Stomach smooth muscle (tissue), 2 donors: ENCODE measurements at regions not wholly inside any gene's neighbourhood (a gene's known extent, or its start where the extent isn't known, plus 50 kb on each side); places are given as distances from the start of the nearest gene placed in this dataset.

Experiments used
- H3K27ac ChIP-seq: one replicate; pipeline ENCODE4 v1.7.0; 2013; ENCODE audit warnings: mild to moderate bottlenecking, low read length, inconsistent platforms
- H3K27me3 ChIP-seq, 2 donors: one replicate each; pipeline ENCODE4 v1.7.0; 2013; ENCODE audit warnings: low read length in 2 of 2; ENCODE audit not compliant: insufficient read depth in 2 of 2, control insufficient read depth in 1 of 2
- H3K36me3 ChIP-seq, 2 donors: one replicate each; pipeline ENCODE4 v1.7.0; 2013; ENCODE audit warnings: low read length in 2 of 2; ENCODE audit not compliant: control insufficient read depth in 2 of 2, insufficient read depth in 2 of 2
- H3K4me1 ChIP-seq: one replicate; pipeline ENCODE4 v1.7.0; 2013; ENCODE audit warnings: low read length; ENCODE audit not compliant: control insufficient read depth, insufficient read depth
- H3K4me3 ChIP-seq, 2 donors: one replicate each; pipeline ENCODE4 v1.7.0; 2013; ENCODE audit warnings: low read length in 2 of 2
- H3K9ac ChIP-seq, 2 donors: one replicate each; pipeline ENCODE4 v1.7.0; 2013; ENCODE audit warnings: low read length in 2 of 2, mild to moderate bottlenecking in 1 of 2
- H3K9me3 ChIP-seq, 2 donors: one replicate each; pipeline ENCODE4 v1.7.0; 2013; ENCODE audit warnings: low read length in 2 of 2; ENCODE audit not compliant: control insufficient read depth in 2 of 2
- donor health status: healthy.
- donor health status: Pancreatic carcinoma.

DNA sequence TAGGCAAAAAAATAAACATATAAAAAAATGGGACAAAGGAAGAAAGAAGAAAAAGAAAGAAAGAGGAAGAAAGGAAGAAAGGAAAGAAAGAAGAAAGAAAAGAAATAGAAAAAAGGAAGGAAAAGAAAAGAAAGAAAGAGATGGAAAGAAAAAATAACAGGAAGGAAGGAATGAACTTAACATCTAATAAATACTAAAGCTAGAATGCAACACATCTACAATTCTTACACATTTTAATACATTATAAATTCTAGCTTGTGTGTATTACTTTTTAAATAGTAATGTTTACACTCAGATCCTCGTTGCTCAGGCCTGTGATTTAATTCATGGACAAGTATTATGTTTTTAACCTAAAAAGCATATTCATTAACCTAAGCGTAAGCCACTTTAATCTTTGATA is 703.0 kb upstream of the KIF2B start:
- no peaks in the 10 kb centered on the region for H3K36me3 ChIP-seq
- no peaks in the 10 kb centered on the region for H3K27me3 ChIP-seq
- no peak overlapping the region for H3K9ac ChIP-seq
- peaks cover 0 to 3% of the 10 kb centered on the region in 2 donors for H3K9me3 ChIP-seq
- H3K4me1 ChIP-seq: no peaks in the 10 kb centered on the region
- H3K4me3 ChIP-seq: no peak overlapping the region
- no peak overlapping the region for H3K27ac ChIP-seq

- no peak overlapping the region for H3K9ac ChIP-seq
- no peak overlapping the region for H3K27ac ChIP-seq
- no peaks in the 10 kb centered on the region for H3K27me3 ChIP-seq
- H3K4me1 ChIP-seq: no peaks in the 10 kb centered on the region
- no peaks in the 10 kb centered on the region for H3K36me3 ChIP-seq
- peaks cover 0 to 3% of the 10 kb centered on the region in 2 donors for H3K9me3 ChIP-seq
- H3K4me3 ChIP-seq: no peak overlapping the region
Observed at GRCh38 chr17:53118948-53119347, 703.8 kb upstream of the KIF2B start.

DNA sequence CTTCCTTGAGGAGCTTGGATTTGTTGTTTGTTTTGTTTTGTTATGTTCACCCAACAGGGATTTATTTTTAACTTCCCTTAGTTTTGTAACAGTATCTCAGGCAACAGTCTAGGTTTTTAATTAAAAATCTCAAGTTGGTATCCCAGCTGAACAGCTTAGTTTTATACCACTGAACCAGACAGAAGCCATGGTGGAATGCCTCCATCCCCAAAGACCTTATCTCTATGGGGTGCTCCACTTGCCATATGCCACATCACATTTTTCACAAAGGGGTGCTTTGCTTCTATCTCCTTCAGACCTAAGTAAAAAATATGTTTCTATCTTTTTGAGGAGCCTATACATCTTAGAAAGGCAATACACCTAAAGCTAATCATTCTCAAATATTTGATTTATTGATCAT is 715.8 kb upstream of the KIF2B start:
- no peaks in the 10 kb centered on the region for H3K36me3 ChIP-seq
- no peak overlapping the region for H3K9ac ChIP-seq
- H3K9me3 ChIP-seq: no peaks in the 10 kb centered on the region
- H3K27ac ChIP-seq: no peak overlapping the region
- H3K4me3 ChIP-seq: no peak overlapping the region
- no peaks in the 10 kb centered on the region for H3K27me3 ChIP-seq
- H3K4me1 ChIP-seq: no peaks in the 10 kb centered on the region

DNA sequence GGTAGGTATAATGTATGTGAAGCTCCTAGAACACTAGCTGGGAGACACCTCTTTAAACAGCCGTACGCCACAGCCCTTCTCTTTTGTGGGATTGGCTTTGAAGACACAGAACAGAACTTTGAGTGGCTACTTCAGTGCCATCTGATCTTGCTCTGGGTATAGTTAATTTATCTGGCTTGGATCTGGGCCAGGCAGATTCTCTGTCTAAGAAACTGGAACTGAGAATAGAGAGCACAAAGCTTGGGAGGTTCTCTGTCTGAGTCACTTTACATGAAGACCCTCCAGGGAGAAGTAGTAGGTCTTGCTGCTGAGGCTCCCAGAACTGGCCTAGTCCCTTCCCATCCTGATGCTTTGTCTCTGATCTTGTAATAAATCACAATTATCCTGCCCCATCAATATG is 721.0 kb upstream of the KIF2B start:
- H3K27me3 ChIP-seq: no peaks in the 10 kb centered on the region
- no peak overlapping the region for H3K4me3 ChIP-seq
- no peaks in the 10 kb centered on the region for H3K9me3 ChIP-seq
- H3K36me3 ChIP-seq: no peaks in the 10 kb centered on the region
- no peaks in the 10 kb centered on the region for H3K4me1 ChIP-seq
- no peak overlapping the region for H3K9ac ChIP-seq
- no peak overlapping the region for H3K27ac ChIP-seq

GRCh38 chr17:53100126-53100525 is 722.6 kb upstream of the KIF2B start:
- no peaks in the 10 kb centered on the region for H3K36me3 ChIP-seq
- no peaks in the 10 kb centered on the region for H3K9me3 ChIP-seq
- H3K27me3 ChIP-seq: no peaks in the 10 kb centered on the region
- H3K9ac ChIP-seq: no peak overlapping the region
- H3K4me1 ChIP-seq: no peaks in the 10 kb centered on the region
- no peak overlapping the region for H3K27ac ChIP-seq
- H3K4me3 ChIP-seq: no peak overlapping the region

DNA sequence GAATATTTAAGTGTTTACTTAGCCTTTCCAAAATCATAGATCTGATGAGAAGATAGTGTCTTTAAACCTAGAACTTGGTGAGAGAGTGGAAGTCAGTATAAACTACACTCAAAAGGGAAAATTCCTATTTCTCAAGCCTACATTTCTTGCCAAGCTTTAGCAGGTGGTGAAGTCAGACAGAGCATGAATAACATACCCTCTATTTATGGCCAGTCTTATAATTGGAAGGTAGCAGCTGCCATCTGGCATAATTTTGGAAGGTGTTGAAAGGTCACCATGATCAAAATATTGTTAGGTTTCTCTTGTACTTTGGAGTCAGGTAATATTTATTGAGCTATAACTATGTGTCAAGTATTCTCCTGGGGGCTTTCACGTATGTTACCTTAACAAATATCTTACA is 729.3 kb upstream of the KIF2B start:
- H3K36me3 ChIP-seq: no peaks in the 10 kb centered on the region

GRCh38 chr17:53092072-53092471 is 730.7 kb upstream of the KIF2B start:
- H3K9ac ChIP-seq: no peak overlapping the region
- H3K4me1 ChIP-seq: no peaks in the 10 kb centered on the region
- no peak overlapping the region for H3K27ac ChIP-seq
- H3K9me3 ChIP-seq: no peaks in the 10 kb centered on the region
- H3K4me3 ChIP-seq: no peak overlapping the region
- H3K36me3 ChIP-seq: no peaks in the 10 kb centered on the region
- no peaks in the 10 kb centered on the region for H3K27me3 ChIP-seq

More for the DNA sequence above, 729.3 kb upstream of the KIF2B start:
- no peak overlapping the region for H3K27ac ChIP-seq
- H3K9ac ChIP-seq: no peak overlapping the region
- H3K9me3 ChIP-seq: no peaks in the 10 kb centered on the region
- no peaks in the 10 kb centered on the region for H3K4me1 ChIP-seq
- no peaks in the 10 kb centered on the region for H3K27me3 ChIP-seq
- H3K4me3 ChIP-seq: no peak overlapping the region

- Histone ChIP-seq H3K9ac (no peak overlapping the region), H3K9me3 (no peaks in the 10 kb centered on the region), H3K4me3 (no peak overlapping the region), H3K4me1 (no peaks in the 10 kb centered on the region), H3K27ac (no peak overlapping the region), H3K36me3 (no peaks in the 10 kb centered on the region), H3K27me3 (no peaks in the 10 kb centered on the region)
Observed at GRCh38 chr17:53090770-53091169, 732.0 kb upstream of the KIF2B start.

- Histone ChIP-seq H3K4me3 (no peak overlapping the region), H3K9ac (no peak overlapping the region), H3K27ac (no peak overlapping the region)
Observed at GRCh38 chr17:53088481-53088880, 734.2 kb upstream of the KIF2B start.

DNA sequence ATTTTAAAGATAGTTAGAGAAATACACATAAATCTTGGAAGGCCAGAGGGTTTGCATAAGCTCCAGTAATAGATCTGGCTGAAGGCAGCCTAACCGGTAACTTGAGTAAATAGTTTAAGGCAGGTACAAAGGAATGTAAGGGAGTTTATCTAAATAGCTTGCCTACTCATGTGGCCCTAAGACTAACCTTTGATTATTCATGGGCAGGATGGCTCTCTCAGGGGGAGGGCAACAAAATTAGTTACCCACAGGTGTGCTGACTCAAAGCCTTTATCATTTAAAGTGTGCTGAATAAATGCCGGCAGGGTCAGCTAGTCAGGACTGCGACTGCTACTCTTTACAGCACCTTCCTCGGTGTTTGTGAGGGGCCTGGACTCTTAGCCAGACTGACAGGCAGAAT is 761.3 kb upstream of the KIF2B start:
- H3K27me3 ChIP-seq: no peaks in the 10 kb centered on the region

More at GRCh38 chr17:53088481-53088880, 734.2 kb upstream of the KIF2B start:
- H3K36me3 ChIP-seq: no peaks in the 10 kb centered on the region
- H3K4me1 ChIP-seq: no peaks in the 10 kb centered on the region
- no peaks in the 10 kb centered on the region for H3K27me3 ChIP-seq
- no peaks in the 10 kb centered on the region for H3K9me3 ChIP-seq

DNA sequence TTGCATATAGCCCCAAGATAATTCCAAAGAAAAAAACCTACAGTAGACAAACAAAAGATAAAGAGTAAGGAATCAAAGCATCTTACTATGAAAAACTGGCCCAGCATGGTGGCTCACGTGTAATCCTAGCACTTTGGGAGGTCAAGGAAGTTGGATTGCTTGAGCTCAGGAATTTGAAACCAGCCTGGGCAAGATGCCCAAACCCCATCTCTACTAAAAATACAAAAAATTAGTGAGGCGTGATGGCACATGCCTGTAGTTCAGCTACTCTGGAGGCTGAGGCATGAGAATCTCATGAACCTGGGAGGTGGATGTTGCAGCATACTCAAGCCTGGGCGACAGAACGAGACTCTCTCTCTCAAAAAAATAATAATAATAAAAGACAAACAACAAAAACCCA is 764.7 kb upstream of the KIF2B start:
- no peaks in the 10 kb centered on the region for H3K9me3 ChIP-seq

More for the DNA sequence above, 761.3 kb upstream of the KIF2B start:
- no peak overlapping the region for H3K9ac ChIP-seq
- H3K27ac ChIP-seq: no peak overlapping the region
- no peaks in the 10 kb centered on the region for H3K4me1 ChIP-seq
- no peaks in the 10 kb centered on the region for H3K36me3 ChIP-seq
- no peak overlapping the region for H3K4me3 ChIP-seq
- H3K9me3 ChIP-seq: no peaks in the 10 kb centered on the region

More for the DNA sequence above, 764.7 kb upstream of the KIF2B start:
- Histone ChIP-seq H3K27ac (no peak overlapping the region), H3K4me3 (no peak overlapping the region), H3K36me3 (no peaks in the 10 kb centered on the region), H3K4me1 (no peaks in the 10 kb centered on the region), H3K9ac (no peak overlapping the region), H3K27me3 (no peaks in the 10 kb centered on the region)
